Endothelial cell (in vitro differentiated cells): ENCODE measurements at regions not wholly inside any gene's neighbourhood (a gene's known extent, or its start where the extent isn't known, plus 50 kb on each side); places are given as distances from the start of the nearest gene placed in this dataset.

Experiments used
- DNase-seq: peaks from one replicate; pipeline ENCODE4 v3.0.0; 2021; ENCODE audit warnings: low spot score
- H3K27ac Mint-ChIP-seq: one replicate; pipeline ENCODE4 v1.8.0; 2021; ENCODE audit warnings: mixed read lengths, inconsistent platforms; ENCODE audit not compliant: unreplicated experiment
- H3K27me3 Mint-ChIP-seq: one replicate; pipeline ENCODE4 v1.8.0; 2021; ENCODE audit warnings: mild to moderate bottlenecking, moderate library complexity, mixed read lengths, inconsistent platforms; ENCODE audit not compliant: unreplicated experiment
- H3K36me3 Mint-ChIP-seq: one replicate; pipeline ENCODE4 v1.8.0; 2021; ENCODE audit warnings: mild to moderate bottlenecking, low read depth, mixed read lengths, inconsistent platforms; ENCODE audit not compliant: unreplicated experiment
- H3K4me1 Mint-ChIP-seq: one replicate; pipeline ENCODE4 v1.8.0; 2021; ENCODE audit warnings: mild to moderate bottlenecking, mixed read lengths, inconsistent platforms; ENCODE audit not compliant: unreplicated experiment
- H3K4me3 Mint-ChIP-seq: one replicate; pipeline ENCODE4 v1.8.0; 2021; ENCODE audit warnings: mild to moderate bottlenecking, mixed read lengths, inconsistent platforms; ENCODE audit not compliant: unreplicated experiment
- H3K9me3 Mint-ChIP-seq: one replicate; pipeline ENCODE4 v1.8.0; 2021; ENCODE audit warnings: mixed read lengths, inconsistent platforms; ENCODE audit not compliant: unreplicated experiment
- TF ChIP-seq, protein P1 (sequence below): fragments of 200-600 bp; sonication (generic); IDR thresholded peaks from one replicate; pipeline ENCODE4 v1.5.0; 2021; ENCODE audit warnings: antibody characterized with exemption; ENCODE audit not compliant: unreplicated experiment

DNA sequence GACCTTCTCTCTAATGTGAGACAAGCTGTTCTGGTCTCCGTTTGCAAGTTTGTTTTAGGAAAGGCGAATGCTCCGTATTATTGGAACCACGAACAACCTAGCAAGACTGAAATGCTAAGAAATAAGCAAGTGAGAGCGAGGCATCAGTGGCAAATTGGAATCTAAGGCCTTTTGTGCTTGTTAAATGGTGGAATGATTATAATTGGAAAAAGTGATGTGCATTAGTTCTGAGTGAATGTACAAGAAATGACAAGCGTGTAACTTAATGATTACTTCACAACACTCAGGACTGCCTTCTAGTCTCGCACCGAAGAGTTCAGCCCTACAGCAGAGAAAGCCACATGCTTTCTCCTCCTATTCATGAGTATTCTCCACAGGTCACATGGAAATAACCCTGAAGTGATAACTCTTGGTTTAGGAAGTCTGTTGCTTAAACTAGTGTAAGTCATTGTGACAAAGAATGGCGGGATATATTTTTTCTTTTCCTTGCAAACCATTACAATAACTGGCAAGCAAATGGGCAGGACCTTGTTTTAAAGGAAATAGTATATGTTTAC, 392.2 kb upstream of the FIGN start:
- Mint-ChIP-seq H3K9me3 (no peaks in the 10 kb centered on the region), H3K4me1 (peaks cover 3% of the 10 kb centered on the region)

DNA sequence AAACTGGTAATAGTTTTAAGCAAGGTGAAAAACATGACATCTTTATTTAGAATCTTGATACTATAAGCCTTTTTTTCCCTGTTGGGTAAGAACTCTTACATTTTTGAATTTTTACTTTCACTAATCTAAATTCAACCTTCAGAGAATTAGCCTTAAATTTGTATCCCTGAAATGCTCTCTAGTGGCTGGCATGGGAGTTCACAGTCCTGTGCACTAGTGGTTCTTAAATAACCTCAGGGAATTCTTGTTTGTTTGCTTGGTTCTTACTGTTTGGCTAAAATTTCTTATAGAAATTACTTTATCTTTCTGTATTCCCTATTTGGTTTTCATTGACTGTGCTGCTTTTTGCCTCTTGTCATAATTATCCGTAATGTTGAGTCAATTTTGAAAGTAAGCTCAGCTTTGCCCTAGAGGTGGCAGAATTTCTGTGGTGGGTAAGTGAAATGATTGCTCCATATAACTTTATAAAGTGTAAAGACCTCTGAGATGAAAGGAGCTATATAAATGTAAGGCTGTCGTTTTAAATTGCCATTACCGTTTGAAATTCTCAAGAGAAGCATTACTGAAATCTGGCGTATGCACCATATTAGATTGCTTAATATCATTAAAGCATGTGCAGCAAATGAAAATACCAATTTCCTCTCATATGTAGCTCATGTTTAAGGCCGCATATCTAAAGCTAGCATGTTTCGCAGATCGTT, 391.3 kb upstream of the FIGN start:
- TF ChIP-seq, protein P1, sequence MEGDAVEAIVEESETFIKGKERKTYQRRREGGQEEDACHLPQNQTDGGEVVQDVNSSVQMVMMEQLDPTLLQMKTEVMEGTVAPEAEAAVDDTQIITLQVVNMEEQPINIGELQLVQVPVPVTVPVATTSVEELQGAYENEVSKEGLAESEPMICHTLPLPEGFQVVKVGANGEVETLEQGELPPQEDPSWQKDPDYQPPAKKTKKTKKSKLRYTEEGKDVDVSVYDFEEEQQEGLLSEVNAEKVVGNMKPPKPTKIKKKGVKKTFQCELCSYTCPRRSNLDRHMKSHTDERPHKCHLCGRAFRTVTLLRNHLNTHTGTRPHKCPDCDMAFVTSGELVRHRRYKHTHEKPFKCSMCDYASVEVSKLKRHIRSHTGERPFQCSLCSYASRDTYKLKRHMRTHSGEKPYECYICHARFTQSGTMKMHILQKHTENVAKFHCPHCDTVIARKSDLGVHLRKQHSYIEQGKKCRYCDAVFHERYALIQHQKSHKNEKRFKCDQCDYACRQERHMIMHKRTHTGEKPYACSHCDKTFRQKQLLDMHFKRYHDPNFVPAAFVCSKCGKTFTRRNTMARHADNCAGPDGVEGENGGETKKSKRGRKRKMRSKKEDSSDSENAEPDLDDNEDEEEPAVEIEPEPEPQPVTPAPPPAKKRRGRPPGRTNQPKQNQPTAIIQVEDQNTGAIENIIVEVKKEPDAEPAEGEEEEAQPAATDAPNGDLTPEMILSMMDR: no peak
- Mint-ChIP-seq H3K4me1 (peaks cover 3% of the 10 kb centered on the region), H3K27me3 (peaks cover 2% of the 10 kb centered on the region), H3K36me3 (no peaks in the 10 kb centered on the region), H3K4me3 (no peak overlapping the region), H3K27ac (no peak overlapping the region), H3K9me3 (no peaks in the 10 kb centered on the region)
- DNase-seq: no peak

More for the DNA sequence above, 392.2 kb upstream of the FIGN start:
- TF ChIP-seq, protein P1: no peak
- Mint-ChIP-seq H3K27ac (no peak overlapping the region), H3K36me3 (no peaks in the 10 kb centered on the region), H3K4me3 (no peak overlapping the region), H3K27me3 (peaks cover 2% of the 10 kb centered on the region)
- DNase-seq: no peak

DNA sequence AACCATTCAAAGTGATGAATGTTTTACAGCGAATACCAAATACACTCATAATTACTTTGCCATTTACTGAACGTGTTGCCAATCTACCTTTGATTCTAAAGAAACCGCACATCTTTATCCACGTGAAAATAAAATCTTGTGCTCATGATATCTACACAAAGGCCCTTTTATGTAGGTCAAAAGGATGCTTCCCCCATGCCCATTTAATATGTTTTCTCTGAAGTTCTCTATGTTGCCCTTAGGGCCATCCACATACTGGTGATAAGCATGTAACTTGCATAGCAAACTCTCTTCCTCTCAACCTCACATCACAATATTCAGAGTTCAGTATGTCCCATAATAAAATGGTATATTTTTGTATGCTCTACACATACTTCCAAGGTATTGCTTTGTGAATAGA, 380.0 kb upstream of the FIGN start:
- no peak overlapping the region for H3K27ac Mint-ChIP-seq
- H3K4me1 Mint-ChIP-seq: no peaks in the 10 kb centered on the region
- H3K27me3 Mint-ChIP-seq: no peaks in the 10 kb centered on the region
- DNase-seq: no peak
- H3K4me3 Mint-ChIP-seq: no peak overlapping the region
- H3K9me3 Mint-ChIP-seq: no peaks in the 10 kb centered on the region
- H3K36me3 Mint-ChIP-seq: no peaks in the 10 kb centered on the region
- TF ChIP-seq, protein P1: no peak

DNA sequence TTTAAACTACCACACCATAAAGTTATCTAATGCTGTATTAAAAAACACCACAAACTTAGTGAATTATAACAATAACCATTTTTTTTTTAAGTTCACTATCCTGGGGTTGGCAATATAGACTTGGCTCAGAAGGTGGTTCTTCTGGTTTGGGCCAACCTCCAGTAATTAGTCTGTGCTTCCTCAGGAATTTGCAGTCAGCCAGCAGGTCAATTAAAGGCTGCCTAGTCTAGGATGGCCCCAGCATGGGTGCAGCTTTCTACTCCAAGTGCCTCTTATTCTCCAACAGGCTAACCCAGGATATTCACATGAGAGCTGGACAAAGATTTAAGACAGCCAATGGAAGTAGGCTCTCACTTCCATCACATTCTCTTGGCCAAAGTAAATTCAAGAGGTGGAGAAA, 379.1 kb upstream of the FIGN start:
- no peak overlapping the region for H3K4me3 Mint-ChIP-seq
- H3K9me3 Mint-ChIP-seq: no peaks in the 10 kb centered on the region
- no peak for DNase-seq
- no peaks in the 10 kb centered on the region for H3K27me3 Mint-ChIP-seq
- H3K4me1 Mint-ChIP-seq: no peaks in the 10 kb centered on the region
- H3K27ac Mint-ChIP-seq: no peak overlapping the region
- H3K36me3 Mint-ChIP-seq: no peaks in the 10 kb centered on the region
- TF ChIP-seq, protein P1: no peak

DNA sequence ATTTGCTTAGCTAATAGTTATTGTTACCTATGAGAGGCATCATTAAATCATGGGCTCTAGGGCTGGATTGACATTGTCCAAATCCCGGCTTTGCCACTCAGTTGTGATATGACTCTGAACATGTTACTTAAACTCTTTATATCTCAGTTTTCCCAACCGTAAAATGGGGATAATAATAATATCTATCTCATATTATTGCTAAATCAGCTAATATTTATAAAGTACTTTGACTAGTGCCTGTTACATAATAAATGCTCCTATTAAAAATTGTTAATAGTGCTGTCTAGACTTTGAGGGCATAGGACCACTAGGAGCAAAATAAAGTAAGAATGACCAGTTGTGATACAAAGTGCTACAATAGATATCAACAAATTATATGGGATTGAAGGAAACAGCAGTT, 376.3 kb upstream of the FIGN start:
- H3K27me3 Mint-ChIP-seq: no peaks in the 10 kb centered on the region
- H3K4me3 Mint-ChIP-seq: no peak overlapping the region
- no peak for DNase-seq
- TF ChIP-seq, protein P1: no peak
- H3K9me3 Mint-ChIP-seq: no peaks in the 10 kb centered on the region
- H3K27ac Mint-ChIP-seq: no peak overlapping the region
- no peaks in the 10 kb centered on the region for H3K4me1 Mint-ChIP-seq
- no peaks in the 10 kb centered on the region for H3K36me3 Mint-ChIP-seq
